ENCODE measurements at regions not wholly inside any gene's neighbourhood (a gene's known extent, or its start where the extent isn't known, plus 50 kb on each side); places are given as distances from the start of the nearest gene placed in this dataset.
"Not testable (repeated sequence)": the region's sequence is repeated elsewhere in the genome, so short reads cannot be mapped to it uniquely, and the experiment has no call there.

DNA sequence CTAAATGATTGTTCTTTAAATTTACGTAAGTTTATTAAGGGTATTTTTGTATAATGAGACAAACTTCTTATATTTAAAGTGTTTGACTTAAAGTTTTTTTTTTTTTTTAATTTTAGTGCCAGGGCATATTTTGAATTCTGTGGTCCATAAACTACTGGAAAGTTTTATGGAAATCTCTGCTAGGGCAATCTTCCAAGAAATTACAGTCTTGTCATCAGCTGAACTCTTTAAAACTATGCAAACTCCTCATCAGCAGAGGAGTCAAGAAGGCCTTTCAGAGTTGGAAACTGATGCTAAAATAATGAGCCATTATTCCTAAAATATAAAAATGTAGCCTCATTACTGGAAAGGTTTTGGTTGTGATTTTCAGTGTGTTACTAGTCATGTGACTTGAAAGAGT is 1201.9 kb downstream of the BRINP3 start:
- DNase-seq, result peak; percentile 51

DNA sequence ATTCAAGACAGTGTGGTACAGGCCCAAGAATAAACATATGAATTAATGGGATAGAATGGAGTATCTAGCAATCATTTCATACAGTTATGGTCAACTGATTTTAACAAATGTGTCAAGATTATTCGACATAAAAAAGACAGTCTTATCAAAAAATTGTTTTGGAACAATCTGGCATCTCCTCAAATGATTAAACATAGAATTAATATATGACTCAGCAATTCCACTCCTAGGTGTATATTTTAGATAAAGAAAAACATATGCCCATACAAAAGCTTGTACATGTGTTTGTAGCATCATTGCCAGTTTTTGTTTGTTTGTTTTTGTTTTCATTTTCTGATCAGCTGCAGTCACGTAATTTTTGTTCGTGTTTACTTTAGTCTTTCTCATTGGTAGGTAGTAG is 1188.3 kb downstream of the BRINP3 start:
- DNase-seq, result no peak

DNA sequence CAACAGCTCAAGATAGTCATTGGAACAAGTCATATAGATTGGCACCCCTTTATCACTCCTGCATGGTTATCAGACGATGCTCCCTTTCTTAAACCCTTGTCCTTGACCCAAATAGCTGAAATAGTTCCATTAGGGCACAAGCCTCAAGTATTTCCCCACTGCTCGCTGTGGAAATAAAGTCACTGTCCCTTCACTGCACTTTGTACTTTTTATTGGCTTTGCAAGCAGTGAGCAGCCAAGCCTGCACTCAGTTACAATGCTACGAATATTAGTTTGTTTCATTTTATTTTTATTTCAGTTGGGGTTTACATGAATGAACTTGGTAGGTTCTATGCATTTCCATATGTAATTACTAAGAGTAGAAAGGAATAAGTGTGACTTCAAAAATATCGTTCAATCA is 1176.4 kb downstream of the BRINP3 start:
- no peak for DNase-seq

DNA sequence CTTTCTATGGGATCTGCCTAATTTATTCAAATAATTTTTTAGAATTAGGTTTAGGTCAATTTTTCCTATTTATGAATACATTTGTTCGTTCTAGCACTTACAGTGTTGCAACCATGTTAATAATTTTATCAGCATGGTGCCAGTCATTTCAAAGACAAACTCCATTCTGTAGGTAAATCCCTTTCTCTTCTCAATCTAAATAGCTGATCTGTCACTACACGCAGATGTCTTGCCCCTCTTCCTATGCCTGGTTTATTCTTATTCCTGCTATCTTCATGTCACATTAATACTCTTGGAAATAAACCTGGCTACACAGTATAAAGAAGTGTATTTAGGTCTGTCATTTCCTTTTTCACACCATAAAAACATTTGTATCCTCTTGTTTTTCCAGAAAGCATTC is 1172.4 kb downstream of the BRINP3 start:
- no peak for DNase-seq

DNA sequence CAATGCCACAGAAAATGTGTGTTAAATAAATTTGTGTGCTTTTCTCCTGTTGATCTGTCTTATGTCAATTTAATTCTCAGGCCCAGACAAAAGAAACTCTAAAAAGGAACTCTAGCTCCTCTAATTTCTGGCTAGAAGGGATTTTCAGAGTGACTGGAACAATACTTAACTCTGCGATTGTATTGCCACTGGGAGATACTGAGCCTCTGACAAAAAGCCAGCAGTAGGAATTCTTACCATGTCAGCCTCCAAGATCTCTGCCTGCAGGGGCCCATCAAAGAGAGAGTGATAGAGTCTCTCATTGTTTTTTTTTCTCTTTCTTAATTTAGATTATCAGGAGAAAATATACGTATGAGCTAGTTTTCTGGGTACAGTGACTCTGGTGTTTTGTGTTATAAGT is 1165.7 kb downstream of the BRINP3 start:
- DNase-seq, result no peak

DNA sequence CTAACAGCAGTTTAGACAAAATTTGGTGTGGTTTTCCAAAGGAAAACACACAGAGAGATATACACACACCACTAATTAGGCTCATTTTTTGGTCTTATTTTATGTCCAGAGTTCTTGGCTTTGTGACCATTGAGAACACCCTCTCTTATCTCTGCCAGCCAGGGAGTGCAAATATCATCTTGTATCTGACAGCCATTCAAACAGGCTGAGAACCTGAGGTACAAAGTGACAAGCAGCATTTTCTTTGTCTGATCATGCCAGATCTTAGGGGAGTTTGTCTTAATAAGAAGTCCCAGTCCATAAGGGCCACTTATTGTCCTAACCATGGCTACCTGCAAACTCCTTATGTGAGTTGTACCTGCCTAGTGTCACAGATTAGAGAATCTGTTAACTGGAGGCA is 1165.2 kb downstream of the BRINP3 start:
- no peak for DNase-seq

DNA sequence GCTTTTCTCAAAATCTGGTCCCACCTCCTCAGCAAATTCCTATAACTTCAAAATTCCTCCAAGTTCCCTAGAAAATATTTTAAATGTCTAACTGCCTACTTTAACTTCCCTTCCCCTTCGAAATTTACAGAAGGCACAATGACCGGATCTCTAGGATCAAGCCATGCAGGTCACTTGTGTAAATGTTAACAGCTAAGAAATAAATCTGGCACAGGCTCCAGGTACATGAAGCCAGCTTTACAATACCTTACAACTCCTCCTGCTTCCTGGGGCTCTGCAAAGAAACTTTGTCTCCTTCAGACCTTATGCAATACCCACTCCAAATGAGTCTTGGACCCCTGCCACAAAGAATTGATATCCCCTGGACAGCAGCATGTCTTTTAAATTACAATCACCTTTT is 1164.2 kb downstream of the BRINP3 start:
- DNase-seq, result no peak

DNA sequence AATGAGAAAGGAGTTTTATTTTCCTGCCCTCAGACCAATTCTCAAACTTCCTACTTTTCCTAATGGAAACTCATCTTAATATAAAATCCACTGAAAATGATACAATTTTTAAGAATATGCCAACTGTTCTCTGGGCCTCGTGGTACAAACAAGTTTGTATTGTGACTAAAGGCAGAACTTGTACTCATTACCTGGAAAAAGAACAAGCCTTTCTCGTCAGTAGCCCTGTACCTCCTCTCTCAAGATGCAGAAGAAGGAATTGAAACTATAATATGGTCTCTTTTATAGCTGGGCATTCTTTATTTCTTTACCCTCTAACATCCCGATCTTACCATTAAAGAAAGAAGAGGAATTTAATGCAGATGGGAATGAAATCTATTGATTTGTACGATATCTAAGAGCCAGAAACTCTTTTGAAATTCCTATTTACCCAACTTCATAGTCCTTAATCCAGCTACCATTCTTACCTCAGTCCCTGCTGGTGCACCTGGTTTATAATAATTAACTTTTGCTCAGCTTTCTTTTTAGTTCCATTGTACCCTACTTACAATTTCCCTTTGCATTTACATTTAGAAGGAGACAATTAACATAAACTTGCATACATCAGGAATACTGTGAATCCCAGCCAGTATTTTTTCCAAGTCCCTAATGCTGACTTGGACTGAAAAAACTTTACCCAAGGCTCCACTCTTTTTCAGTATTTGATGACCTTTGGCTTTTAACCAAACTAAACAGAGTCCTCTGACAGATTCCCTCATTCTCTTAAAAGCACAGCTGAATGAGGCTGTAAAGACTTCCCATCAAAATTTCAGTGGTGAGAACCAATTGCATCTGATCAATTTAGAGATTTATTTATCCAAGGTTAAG is 1162.4 kb downstream of the BRINP3 start:
- DNase-seq, result no peak

DNA sequence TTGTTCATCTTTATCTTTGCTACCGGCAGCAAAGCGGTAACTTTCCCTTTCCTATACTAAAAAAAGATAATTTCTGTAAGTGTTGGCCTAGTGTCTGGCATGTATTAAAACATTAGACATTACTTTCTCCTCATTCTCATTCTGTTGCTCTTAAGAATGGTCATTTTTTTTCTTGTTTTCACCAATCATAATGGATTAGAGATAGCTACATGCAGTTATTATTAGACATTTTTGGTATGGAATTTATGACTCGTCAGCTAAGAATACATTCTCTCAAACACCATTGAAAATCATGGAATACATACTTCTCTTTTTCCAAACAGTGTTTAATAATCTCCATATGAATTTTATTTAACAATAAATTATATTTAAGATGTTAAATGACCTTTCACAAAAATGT is 1154.6 kb downstream of the BRINP3 start:
- DNase-seq, result peak; percentile 57

DNA sequence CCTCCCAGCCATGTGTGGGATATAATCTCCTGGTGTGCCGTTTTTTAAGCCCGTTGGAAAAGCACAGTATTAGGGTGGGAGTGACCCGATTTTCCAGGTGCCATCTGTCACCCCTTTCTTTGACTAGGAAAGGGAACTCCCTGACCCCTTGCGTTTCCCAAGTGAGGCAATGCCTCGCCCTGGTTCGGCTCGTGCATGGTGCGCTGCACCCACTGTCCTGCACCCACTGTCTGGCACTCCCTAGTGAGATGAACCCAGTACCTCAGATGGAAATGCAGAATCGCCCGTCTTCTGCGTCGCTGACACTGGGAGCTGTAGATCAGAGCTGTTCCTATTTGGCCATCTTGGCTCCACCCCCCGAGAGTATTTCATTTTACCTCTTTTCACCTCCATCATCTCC is 1146.6 kb downstream of the BRINP3 start:
- not testable (repeated sequence) for DNase-seq

DNA sequence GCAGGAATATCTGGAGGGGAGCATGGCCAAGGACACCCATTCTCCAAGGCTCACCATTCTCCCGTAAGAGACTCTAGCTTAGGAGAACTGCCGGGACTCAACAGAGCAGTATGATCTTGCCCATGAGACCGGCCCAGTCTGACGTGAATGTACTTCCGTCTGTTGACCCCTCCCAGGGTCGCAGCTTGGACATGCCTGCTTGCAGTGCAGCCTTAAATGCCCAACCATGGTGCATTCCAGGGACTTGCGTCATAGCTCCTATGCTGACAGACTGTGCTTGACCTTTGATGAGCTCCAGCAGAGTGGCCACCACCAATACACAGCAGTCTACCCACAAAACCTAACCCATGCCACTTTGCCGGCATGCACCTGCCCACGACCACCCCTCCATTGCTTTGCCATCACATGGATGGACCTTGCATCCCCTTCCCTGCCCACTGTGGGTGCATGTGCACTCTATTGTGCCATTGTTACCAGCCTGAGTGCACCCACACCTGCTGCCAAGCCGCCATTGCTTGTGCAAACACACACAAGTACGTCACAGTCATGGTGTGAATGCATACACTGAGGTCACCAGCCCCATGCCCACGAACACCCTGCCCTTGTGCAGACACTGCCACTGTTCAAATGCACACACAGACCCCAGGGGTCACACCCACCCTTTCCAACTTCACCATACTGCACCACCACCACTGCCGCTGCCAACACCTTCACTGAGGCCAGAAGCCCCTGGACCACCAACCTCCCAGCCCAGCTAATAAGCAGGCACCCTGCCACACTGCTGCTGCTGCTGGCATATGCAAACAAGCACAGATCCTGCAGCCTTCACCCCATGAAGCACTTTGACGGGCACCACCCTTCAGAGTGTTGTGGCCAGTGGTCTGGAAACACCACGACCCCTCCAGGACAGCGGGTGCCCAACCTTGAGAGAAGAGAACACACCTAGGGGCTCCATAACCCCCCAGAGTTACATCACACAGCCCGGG is 1141.3 kb downstream of the BRINP3 start:
- DNase-seq, result no peak

DNA sequence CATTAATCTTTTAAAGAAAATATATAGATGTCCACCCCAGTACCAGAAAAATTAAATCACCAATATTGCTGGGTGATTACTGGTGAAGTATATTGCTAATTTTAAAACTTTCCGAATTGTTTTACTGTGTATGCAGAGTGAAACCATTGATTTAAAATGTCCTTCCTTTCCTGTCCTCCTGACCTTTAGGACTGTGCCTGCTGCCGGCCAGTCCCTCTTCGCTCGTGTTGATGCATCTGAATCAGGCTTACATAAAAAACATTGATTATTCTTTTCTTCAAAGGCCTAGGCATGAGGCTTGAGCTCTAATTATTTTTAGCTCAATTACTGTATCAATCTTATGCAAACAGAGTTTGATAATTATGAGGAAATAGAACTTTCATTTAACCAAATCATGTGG is 1128.1 kb downstream of the BRINP3 start:
- DNase-seq, result no peak

DNA sequence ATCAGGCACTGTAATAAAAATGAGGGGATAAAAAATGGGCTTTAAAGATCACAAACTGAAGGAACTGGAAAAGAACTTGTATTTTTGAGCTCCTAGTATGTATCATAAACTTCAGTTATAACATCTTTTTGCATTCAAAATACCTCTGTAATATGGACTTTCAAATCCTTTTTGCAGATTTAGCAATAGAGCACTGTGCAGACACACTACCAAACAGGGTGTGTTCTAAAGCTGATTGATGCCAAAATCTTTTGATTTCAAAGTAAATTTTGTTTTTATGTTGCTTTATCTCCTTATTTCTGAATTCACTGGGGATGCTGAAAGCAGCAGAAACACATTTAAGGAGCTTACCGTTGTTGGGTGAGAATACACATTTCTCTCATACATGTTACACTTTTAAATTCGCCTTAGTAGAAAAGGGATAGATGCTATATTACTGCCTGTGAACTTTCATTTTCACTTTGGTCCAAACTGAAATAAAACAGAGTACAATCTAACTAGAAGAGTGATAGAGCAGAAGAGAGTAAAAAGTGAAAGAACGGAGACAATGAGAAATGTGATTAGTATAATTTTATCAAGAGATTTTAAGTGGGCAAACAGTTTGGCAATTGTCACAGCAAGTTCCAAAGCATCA is 1126.6 kb downstream of the BRINP3 start:
- DNase-seq, result no peak

DNA sequence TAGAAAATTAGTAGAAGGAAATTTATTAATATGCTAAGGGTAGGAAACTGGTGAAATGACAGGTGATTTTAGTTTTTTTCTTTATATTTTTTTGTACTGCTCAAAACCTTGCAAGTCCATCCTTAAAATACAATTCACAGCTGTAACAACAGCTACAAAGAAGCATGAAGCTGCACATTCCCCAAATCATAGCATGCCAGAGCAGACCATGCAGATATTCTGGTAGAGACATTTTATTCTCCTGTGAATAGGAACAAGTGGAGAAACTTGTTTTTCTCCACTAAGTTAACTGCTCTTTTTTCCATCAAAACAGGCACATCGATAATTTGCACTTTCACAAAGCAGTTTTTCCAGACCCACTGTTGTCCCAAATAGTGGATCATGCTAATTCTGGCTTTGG is 1125.7 kb downstream of the BRINP3 start:
- DNase-seq, result no peak

DNA sequence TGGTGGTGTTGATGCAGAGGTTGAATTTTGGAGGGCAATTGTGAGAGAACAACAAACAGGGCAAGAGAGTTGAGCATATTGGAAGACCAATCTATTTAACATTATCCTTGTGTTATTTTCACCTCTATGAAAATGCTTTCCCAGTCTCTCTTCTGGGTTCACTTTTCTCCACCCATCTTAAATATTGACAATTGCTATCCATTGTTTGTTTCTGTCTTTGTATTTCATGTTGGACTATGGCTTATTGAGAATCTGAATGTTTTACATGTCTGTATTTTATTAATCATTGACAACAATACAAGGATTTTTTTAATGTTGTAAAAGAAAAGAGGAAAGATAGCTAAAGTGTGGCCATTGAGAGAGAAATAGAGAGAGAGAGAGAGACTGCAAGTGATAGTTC is 1121.5 kb downstream of the BRINP3 start:
- no peak for DNase-seq

DNA sequence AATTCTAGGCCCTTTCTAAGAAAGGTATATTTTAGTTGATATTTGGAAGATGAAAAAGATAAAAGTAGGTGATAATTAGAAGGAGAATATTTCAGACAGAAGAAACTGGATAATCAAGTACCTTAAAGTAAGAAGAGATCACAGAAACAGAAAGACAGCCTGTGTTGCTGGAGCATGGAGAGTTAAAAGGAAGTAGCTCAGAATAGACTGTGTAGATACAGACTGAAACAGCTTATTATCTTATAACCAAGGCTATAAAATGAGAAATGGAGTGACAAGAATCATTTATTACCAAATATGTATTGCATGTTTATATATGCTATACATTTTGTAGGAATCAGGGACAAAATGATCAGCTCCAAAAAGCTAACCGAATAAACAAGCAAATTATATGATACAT is 1120.3 kb downstream of the BRINP3 start:
- DNase-seq, result no peak

DNA sequence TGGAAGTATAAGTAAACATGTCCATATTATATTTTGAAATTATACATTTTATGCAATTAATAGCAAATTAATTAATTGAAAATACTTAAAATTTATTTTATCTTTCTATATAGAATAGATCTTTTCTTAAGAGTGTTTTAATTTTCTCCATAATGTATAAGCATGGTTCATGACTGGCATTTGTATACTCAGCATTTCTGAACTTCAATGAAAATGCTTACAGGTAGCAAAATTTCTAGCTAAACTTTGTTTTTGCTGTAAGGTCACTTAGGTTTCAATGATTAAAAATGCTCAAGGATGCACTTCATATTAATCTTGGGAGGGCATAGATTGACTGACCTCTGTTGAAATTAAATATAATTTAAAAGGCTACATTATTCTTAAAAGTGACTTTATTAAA is 1108.1 kb downstream of the BRINP3 start:
- DNase-seq, result no peak

DNA sequence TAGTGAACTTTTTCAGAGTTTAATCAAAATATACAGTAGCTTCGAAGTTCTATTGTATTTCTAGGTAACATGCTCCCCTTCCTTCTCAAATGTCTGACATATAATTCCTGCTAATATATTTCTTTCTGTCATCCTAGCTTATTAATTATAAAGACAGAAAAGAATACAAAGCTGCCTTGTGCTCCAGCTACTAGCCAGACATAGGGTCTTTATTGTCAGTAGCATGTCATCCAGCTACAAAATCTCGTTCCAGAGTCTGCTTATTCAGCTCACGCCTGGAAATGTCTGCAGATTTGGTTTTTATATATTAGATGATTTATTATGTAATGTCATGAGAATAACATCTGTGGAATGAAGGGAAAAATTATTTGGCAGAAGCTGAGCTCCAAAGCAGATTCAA is 1102.8 kb downstream of the BRINP3 start:
- DNase-seq, result peak; percentile 1

DNA sequence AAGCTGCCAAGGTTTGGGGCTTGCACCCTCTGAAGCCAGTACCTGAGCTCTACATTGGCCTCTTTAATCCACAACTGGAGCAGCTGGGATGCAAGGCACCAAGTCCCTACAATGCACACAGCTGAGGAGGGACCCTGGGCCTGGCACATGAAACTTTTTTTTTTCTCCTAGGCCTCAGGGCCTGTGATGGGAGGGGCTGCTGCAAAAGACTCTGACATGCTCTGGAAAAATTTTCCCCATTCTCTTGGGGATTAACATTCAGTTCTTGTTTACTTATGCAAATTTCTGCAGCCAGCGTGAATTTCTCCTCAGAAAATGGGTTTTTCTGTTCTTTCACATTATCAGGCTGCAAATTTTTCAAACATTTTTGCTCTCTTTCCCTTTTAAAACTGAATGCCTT is 1072.2 kb downstream of the BRINP3 start:
- no peak for DNase-seq

DNA sequence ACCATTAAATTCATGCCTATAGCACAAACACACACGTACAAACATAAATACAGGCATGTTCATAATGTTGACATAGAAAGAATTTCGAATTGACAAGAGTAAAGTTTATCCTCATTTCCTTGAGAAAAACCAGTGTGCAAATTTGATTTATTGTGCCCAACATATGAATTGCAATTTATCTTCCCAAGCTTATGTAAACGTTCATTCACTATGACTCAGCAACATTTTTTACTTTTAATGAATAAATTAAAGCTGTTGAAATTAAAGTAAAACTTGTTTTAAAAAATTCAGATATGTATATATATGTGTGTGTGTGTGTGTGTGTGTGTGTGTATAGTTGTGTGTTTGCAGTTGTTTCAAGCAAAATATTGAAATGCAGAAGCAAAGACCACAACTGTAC is 1067.9 kb downstream of the BRINP3 start:
- DNase-seq, result no peak

DNA sequence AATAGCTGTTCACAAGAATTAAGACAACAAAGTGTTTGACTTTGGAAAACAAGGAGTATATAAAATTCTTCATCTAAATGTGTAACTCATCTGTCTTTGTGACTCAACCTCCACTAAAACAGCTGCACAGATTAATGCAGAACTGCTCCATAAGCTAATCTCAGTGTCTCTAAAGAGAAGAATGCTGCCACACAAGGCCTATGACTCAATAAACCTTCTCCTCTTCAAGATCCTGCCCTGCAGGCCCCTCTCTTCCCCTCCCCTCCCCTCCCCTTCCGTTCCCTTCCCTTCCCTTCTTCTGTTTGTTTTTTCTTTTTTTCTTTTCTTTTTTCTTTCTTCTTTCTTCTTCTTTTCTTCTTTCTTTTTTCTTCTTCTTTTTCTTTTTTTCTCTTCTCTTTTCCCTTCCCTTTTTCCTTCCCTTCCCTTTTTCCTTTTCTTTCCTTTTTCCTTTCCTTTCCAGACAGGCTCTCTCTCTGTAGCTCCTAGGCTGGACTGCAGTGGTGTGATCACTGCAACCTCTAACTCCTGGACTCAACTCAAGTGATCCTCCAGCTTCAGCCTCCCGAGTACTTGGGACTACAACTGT is 1052.8 kb downstream of the BRINP3 start:
- peak; percentile 63 for DNase-seq

DNA sequence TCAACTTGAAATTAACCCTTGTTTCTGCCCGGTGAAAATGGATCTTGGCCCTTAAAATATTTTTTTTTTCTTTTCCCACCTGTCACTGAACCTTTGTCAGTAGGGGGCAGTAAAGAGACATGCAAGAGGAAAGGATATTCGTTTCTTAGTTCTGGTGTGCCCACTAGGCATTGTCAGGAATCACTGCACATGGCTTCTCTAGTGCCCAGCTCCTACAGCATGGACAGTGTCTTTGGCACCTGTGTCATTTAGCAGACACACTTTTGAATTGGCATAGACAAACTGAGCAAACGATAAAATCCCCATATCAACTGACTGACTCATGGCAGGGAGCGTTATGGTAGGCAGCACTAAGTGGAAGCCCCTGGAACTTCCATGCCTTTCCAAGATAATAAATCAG is 1048.1 kb downstream of the BRINP3 start:
- peak; percentile 37 for DNase-seq

DNA sequence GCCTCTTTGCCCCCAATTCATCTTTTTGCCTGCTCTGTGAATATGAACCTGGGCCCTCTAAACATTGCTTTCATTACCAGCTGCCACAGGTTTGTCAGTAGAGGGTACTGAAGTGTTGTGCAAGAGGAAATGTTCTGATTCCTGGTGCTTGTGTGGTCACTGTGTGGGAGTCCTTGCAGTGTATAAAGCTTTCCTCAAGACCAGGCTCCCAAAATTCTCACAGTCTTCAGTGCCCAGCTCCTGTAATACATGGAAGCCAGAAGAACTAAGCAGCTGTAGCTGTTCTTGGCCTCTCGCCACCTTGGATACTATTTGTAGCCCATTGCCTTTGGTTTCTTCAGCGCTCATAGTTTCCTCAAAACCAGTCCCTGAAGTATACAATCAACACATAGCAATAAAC is 1046.2 kb downstream of the BRINP3 start:
- DNase-seq, result peak; percentile 4
